ENCODE measurements at regions not wholly inside any gene's neighbourhood (a gene's known extent, or its start where the extent isn't known, plus 50 kb on each side); places are given as distances from the start of the nearest gene placed in this dataset.

DNA sequence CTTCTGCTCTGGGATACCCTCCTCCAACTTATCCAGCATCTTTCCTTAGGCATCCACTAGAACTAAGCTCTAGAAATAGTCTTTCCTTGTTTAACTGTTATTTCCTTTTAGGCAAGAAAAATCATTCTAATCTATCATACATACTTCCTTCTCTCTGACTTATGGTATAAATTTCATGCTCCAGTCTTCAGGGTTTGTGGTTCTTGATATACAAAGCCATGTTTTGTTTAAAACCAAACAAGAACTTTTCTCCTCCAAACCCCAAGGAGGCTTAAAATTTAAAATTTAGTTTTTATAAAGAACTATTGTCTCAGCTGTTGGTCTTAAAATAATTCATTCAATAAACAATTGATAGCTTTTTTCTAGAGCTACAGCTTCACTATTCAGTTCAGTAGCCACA is 77.2 kb downstream of the CD164 start:
- H3K4me3 ChIP-seq (ENCODE audit: low read length), result no peak overlapping the region
- TF ChIP-seq, protein P1, sequence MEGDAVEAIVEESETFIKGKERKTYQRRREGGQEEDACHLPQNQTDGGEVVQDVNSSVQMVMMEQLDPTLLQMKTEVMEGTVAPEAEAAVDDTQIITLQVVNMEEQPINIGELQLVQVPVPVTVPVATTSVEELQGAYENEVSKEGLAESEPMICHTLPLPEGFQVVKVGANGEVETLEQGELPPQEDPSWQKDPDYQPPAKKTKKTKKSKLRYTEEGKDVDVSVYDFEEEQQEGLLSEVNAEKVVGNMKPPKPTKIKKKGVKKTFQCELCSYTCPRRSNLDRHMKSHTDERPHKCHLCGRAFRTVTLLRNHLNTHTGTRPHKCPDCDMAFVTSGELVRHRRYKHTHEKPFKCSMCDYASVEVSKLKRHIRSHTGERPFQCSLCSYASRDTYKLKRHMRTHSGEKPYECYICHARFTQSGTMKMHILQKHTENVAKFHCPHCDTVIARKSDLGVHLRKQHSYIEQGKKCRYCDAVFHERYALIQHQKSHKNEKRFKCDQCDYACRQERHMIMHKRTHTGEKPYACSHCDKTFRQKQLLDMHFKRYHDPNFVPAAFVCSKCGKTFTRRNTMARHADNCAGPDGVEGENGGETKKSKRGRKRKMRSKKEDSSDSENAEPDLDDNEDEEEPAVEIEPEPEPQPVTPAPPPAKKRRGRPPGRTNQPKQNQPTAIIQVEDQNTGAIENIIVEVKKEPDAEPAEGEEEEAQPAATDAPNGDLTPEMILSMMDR (conservative IDR thresholded peaks at IDR 0.05; ENCODE audit: low read length), result no peak
- no peak for DNase-seq (ENCODE audit: low read depth)

DNA sequence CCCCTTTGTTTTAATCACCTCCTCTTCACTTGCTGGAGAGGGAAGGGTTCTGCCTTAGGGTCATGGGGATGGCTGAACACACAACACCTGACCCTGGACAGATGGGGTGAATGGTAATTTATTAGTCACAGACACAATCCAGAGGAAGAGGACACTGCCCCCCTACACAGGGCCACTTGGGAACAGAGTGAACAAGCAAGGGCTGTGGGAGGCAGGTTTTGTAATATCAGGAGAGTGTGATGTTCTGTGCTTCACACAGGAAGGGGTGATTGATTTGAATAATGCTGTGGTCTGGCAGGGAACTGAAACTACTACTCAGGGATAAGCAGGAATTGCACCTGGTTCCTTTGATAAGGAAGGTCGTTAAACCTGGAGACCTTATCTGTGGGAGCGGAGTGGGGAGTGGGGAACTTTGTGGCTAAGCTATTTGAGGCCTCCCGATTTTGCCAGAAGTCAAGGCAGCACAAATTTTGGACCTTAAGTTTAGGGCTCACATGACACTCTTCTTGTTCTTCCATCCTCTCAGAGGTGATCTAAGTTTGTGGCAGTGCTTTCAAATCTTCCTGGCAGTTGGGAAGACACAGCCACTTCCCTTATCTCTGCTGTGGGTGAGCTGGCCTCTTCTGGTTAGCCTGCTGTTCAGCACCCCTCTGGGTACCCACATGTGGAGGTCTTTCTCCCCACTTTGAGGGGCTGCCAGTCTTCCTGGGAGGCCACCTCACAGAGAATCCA is 77.8 kb downstream of the CD164 start:
- TF ChIP-seq, protein P1 (conservative IDR thresholded peaks at IDR 0.05; ENCODE audit: low read length), result no peak
- no peak for DNase-seq (ENCODE audit: low read depth)
- no peak overlapping the region for H3K4me3 ChIP-seq (ENCODE audit: low read length)

DNA sequence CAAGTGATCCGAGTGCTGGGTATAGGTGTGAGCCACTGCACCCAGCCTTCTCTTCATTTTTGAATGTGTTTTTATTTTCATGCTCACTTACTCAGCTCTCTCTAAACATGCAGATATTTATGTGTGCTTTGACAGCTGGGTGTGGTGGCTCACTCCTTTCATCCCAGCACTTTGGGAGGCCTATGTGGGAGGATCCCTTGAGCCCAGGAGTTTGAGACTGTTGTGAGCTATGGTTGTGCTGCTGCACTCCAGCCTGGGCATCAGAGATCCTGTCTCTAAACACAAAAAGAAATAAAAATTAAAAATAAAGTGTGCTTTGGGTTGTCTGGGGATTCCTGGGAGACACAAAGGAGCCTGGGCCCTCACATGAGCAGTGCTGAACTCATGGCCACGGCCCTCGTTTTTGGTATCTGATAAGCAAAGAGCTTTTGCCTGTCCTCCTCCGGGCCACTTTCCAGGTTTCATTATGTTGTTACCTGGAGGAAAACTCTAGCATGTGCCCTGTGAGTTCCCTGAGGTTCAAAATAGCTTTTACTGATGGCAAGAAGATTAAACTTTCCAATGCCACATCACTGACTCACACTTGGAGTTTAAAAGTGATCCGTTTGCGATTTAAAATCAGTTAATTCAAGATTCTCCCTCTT is 78.5 kb downstream of the CD164 start:
- no peak overlapping the region for H3K4me3 ChIP-seq (ENCODE audit: low read length)
- no peak for DNase-seq (ENCODE audit: low read depth)
- TF ChIP-seq, protein P1 (conservative IDR thresholded peaks at IDR 0.05; ENCODE audit: low read length), result no peak

DNA sequence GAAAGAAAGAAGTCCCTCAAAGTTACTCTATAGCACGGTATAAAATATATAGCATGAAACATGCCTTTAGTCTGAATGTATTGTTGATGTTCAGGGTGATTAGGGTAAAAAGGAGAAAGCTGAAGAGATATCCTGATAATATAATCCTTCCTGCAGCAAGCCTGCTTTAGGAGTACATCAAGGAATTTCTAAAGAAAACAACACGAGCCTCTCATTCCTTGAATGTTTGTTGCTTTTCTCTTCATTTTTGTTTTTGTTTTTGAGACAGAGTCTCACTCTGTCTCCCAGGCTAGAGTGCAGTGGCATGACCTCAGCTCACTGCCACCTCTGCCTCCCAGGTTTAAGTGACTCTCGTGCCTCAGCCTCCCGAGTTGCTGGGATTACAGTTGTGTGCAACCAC is 79.1 kb downstream of the CD164 start:
- H3K4me3 ChIP-seq (ENCODE audit: low read length), result no peak overlapping the region
- DNase-seq (ENCODE audit: low read depth), result no peak
- TF ChIP-seq, protein P1 (conservative IDR thresholded peaks at IDR 0.05; ENCODE audit: low read length), result no peak

DNA sequence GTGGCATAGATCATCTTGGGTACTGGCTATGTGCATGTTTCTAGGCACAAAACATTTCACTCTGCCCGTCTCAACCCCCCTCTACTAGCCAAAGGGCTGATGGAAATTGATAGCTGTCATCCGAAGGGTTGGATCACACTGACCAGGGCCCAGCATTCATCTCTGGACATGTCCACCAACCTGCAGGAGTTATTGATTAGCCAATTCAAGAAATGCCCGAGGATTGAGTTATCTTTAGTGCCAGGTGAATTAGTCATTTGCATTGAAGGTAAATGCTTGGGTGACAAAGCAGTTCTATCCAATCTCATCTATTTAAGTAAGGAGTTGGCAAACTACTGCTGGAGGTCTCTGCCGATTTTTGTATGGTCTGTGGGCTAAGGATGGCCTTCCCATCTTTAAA is 80.1 kb downstream of the CD164 start:
- H3K4me3 ChIP-seq (ENCODE audit: low read length), result no peak overlapping the region
- DNase-seq (ENCODE audit: low read depth), result no peak
- TF ChIP-seq, protein P1 (conservative IDR thresholded peaks at IDR 0.05; ENCODE audit: low read length), result no peak

DNA sequence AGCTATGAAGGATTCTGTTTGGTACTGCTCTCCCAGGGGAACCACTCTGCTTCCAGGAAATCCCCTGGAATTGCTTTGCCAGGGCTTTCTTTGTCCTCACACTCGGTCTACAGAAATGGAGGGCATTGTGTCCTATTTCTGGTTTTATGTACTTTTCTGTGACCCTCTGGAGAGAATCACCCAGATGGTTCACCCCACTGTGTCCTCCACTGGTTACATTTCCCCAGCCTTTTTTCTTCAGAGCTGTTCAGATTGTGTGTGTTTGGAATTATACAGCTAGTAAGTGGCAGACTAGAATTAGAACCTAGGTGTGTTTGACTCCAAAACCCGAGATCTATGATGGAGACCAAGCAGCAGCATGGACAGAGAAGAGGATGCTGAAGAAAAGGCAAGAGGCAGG is 80.8 kb downstream of the CD164 start:
- no peak for DNase-seq (ENCODE audit: low read depth)
- TF ChIP-seq, protein P1 (conservative IDR thresholded peaks at IDR 0.05; ENCODE audit: low read length), result no peak
- H3K4me3 ChIP-seq (ENCODE audit: low read length), result no peak overlapping the region

DNA sequence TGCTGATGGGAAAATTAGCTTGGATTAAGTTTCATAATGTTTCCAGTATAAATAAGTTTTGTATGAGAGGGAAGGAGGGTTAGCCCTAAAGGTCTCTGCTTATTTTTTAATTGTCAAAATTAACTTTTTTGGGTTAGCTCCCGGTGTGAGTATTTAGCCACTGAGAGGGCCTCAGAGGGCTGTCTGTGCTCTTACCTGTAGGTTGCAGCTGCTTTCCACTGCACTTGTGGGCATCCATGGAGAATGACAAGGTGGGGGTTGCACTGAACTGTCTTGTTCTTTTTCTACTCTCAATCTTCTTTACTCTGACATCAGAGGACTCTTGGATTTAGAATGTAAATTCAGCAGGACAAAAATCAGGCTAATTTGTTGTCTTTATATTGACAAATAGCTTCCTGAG is 81.4 kb downstream of the CD164 start:
- TF ChIP-seq, protein P1 (conservative IDR thresholded peaks at IDR 0.05; ENCODE audit: low read length), result no peak
- no peak overlapping the region for H3K4me3 ChIP-seq (ENCODE audit: low read length)
- no peak for DNase-seq (ENCODE audit: low read depth)

All from AG10803 (cell line).